Thyroid gland (tissue), 4 donors: ENCODE measurements at regions not wholly inside any gene's neighbourhood (a gene's known extent, or its start where the extent isn't known, plus 50 kb on each side); places are given as distances from the start of the nearest gene placed in this dataset.

ENCODE experiments used
- CTCF ChIP-seq, 6 experiments: fragments of 200-600 bp in 3 of 6; fragments of 450-650 bp in 3 of 6; sonication (generic) in 3 of 6; IDR thresholded peaks; one replicate each; pipeline ENCODE4 v1.5.1; 2016 to 2019; ENCODE audit warnings: antibody characterized with exemption in 6 of 6, mild to moderate bottlenecking in 2 of 6, inconsistent platforms in 1 of 6, moderate library complexity in 1 of 6
- POLR2A ChIP-seq, 2 donors: fragments of 450-650 bp; IDR thresholded peaks; one replicate each; pipeline ENCODE4 v1.6.1; 2017; ENCODE audit warnings: antibody characterized with exemption in 2 of 2, mild to moderate bottlenecking in 2 of 2, moderate library complexity in 1 of 2

DNA sequence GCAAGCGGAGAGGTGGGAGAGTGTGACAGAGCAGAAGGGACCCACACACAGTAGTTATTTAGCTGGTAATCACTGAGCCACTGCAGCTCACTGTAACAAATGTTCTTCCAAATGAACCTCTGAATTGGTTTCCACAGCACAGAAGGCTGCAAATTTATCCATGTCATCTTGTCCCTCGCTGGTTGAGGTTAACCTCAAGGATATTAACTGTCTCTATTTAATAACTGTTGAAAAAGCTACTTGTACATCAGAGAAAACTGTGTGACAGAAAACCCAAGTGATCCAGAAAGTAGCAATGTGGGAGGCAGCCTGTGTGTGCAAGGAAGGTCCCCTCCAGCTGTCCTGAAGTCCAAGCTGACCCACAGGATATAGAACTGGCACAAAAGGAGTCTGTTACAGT, 153.6 kb downstream of the DSEL start:
- TF ChIP-seq POLR2A (IDR thresholded peaks at IDR 0.05) (no peak), CTCF (IDR thresholded peaks at IDR 0.05) (no peak)
